ENCODE measurements at regions not wholly inside any gene's neighbourhood (a gene's known extent, or its start where the extent isn't known, plus 50 kb on each side); places are given as distances from the start of the nearest gene placed in this dataset.
A peak's percentile ranks its signal among the peaks of the same experiment; 100 is the strongest.
"Not testable (repeated sequence)": the region's sequence is repeated elsewhere in the genome, so short reads cannot be mapped to it uniquely, and the experiment has no call there.

GRCh38 chr9:38333047-38333446 lies 59.5 kb upstream of the ALDH1B1 start:
- no peak for DNase-seq (ENCODE audit: insufficient read length, low spot score)
- TF ChIP-seq POLR2A (IDR thresholded peaks at IDR 0.05; ENCODE audit: low read depth, low read length) (no peak), SPI1 (IDR thresholded peaks at IDR 0.05; ENCODE audit: low read depth, low read length) (no peak), PAX5 (IDR thresholded peaks at IDR 0.05; ENCODE audit: insufficient read depth, low read length, severe bottlenecking) (no peak), POLR2AphosphoS5 (IDR thresholded peaks at IDR 0.05; ENCODE audit: low read depth, low read length) (no peak), TAF1 (IDR thresholded peaks at IDR 0.05; ENCODE audit: low read depth, low read length) (no peak)
- no peak for FAIRE-seq

- no peak for DNase-seq (ENCODE audit: insufficient read length, low spot score)
- TF ChIP-seq PAX5 (IDR thresholded peaks at IDR 0.05; ENCODE audit: insufficient read depth, low read length, severe bottlenecking), result no peak
- no peak for FAIRE-seq
Observed at GRCh38 chr9:38332625-38333024, 59.9 kb upstream of the ALDH1B1 start.

GRCh38 chr9:38331141-38331540 lies 61.4 kb upstream of the ALDH1B1 start:
- FAIRE-seq, result no peak
- TF ChIP-seq POLR2AphosphoS5 (IDR thresholded peaks at IDR 0.05; ENCODE audit: low read depth, low read length), result no peak
- TF ChIP-seq POU2F2 (IDR thresholded peaks at IDR 0.05; ENCODE audit: low read depth, low read length), result no peak
- TF ChIP-seq SPI1 (IDR thresholded peaks at IDR 0.05; ENCODE audit: low read depth, low read length), result no peak
- TF ChIP-seq TAF1 (IDR thresholded peaks at IDR 0.05; ENCODE audit: low read depth, low read length), result no peak
- TF ChIP-seq POLR2A (IDR thresholded peaks at IDR 0.05; ENCODE audit: low read depth, low read length), result no peak
- TF ChIP-seq PAX5 (IDR thresholded peaks at IDR 0.05; ENCODE audit: insufficient read depth, low read length, severe bottlenecking), result no peak
- no peak for DNase-seq (ENCODE audit: insufficient read length, low spot score)

- no peak for DNase-seq (ENCODE audit: insufficient read length, low spot score)
- TF ChIP-seq POU2F2 (IDR thresholded peaks at IDR 0.05; ENCODE audit: low read depth, low read length) (no peak), TAF1 (IDR thresholded peaks at IDR 0.05; ENCODE audit: low read depth, low read length) (no peak), PAX5 (IDR thresholded peaks at IDR 0.05; ENCODE audit: insufficient read depth, low read length, severe bottlenecking) (no peak), POLR2A (IDR thresholded peaks at IDR 0.05; ENCODE audit: low read depth, low read length) (no peak), POLR2AphosphoS5 (IDR thresholded peaks at IDR 0.05; ENCODE audit: low read depth, low read length) (no peak), SPI1 (IDR thresholded peaks at IDR 0.05; ENCODE audit: low read depth, low read length) (no peak)
- FAIRE-seq, result no peak
Observed at GRCh38 chr9:38329968-38330367, 62.5 kb upstream of the ALDH1B1 start.

- FAIRE-seq (no peak), DNase-seq (ENCODE audit: insufficient read length, low spot score) (no peak)
- no peak for TF ChIP-seq PAX5 (IDR thresholded peaks at IDR 0.05; ENCODE audit: insufficient read depth, low read length, severe bottlenecking)
- TF ChIP-seq SPI1 (IDR thresholded peaks at IDR 0.05; ENCODE audit: low read depth, low read length), result peak; percentile 61
Observed at GRCh38 chr9:38328765-38329164, 63.7 kb upstream of the ALDH1B1 start.

GRCh38 chr9:38326122-38326521 lies 66.4 kb upstream of the ALDH1B1 start:
- DNase-seq (ENCODE audit: insufficient read length, low spot score) (no peak), FAIRE-seq (no peak)
- TF ChIP-seq TAF1 (IDR thresholded peaks at IDR 0.05; ENCODE audit: low read depth, low read length) (no peak), POLR2AphosphoS5 (IDR thresholded peaks at IDR 0.05; ENCODE audit: low read depth, low read length) (no peak), POLR2A (IDR thresholded peaks at IDR 0.05; ENCODE audit: low read depth, low read length) (no peak), PAX5 (IDR thresholded peaks at IDR 0.05; ENCODE audit: insufficient read depth, low read length, severe bottlenecking) (no peak), POU2F2 (IDR thresholded peaks at IDR 0.05; ENCODE audit: low read depth, low read length) (no peak), SPI1 (IDR thresholded peaks at IDR 0.05; ENCODE audit: low read depth, low read length) (no peak)

GRCh38 chr9:38324213-38324612 lies 68.3 kb upstream of the ALDH1B1 start:
- not testable (repeated sequence) for FAIRE-seq; DNase-seq (ENCODE audit: insufficient read length, low spot score)

- DNase-seq (ENCODE audit: insufficient read length, low spot score), result no peak
- no peak for TF ChIP-seq POLR2A (IDR thresholded peaks at IDR 0.05; ENCODE audit: low read depth, low read length)
- TF ChIP-seq PAX5 (IDR thresholded peaks at IDR 0.05; ENCODE audit: insufficient read depth, low read length, severe bottlenecking), result no peak
- no peak for TF ChIP-seq POU2F2 (IDR thresholded peaks at IDR 0.05; ENCODE audit: low read depth, low read length)
- no peak for TF ChIP-seq TAF1 (IDR thresholded peaks at IDR 0.05; ENCODE audit: low read depth, low read length)
- TF ChIP-seq SPI1 (IDR thresholded peaks at IDR 0.05; ENCODE audit: low read depth, low read length), result no peak
- TF ChIP-seq POLR2AphosphoS5 (IDR thresholded peaks at IDR 0.05; ENCODE audit: low read depth, low read length), result no peak
- FAIRE-seq, result no peak
Observed at GRCh38 chr9:38322937-38323336, 69.6 kb upstream of the ALDH1B1 start.

GRCh38 chr9:38319496-38320173 lies 72.9 kb upstream of the ALDH1B1 start:
- TF ChIP-seq TAF1 (IDR thresholded peaks at IDR 0.05; ENCODE audit: low read depth, low read length) (no peak), POU2F2 (IDR thresholded peaks at IDR 0.05; ENCODE audit: low read depth, low read length) (no peak), PAX5 (IDR thresholded peaks at IDR 0.05; ENCODE audit: insufficient read depth, low read length, severe bottlenecking) (no peak), POLR2AphosphoS5 (IDR thresholded peaks at IDR 0.05; ENCODE audit: low read depth, low read length) (no peak), POLR2A (IDR thresholded peaks at IDR 0.05; ENCODE audit: low read depth, low read length) (no peak), SPI1 (IDR thresholded peaks at IDR 0.05; ENCODE audit: low read depth, low read length) (no peak)
- no peak for DNase-seq (ENCODE audit: insufficient read length, low spot score)
- FAIRE-seq, result no peak

- TF ChIP-seq POU2F2 (IDR thresholded peaks at IDR 0.05; ENCODE audit: low read depth, low read length) (peak; percentile 67; the same call in 1 of the 2 replicates), POLR2AphosphoS5 (IDR thresholded peaks at IDR 0.05; ENCODE audit: low read depth, low read length) (no peak)
- peak; percentile 91 for FAIRE-seq
Observed at GRCh38 chr9:38318759-38319495, 73.6 kb upstream of the ALDH1B1 start.

More at GRCh38 chr9:38318759-38319495, 73.6 kb upstream of the ALDH1B1 start:
- DNase-seq (ENCODE audit: insufficient read length, low spot score), result no peak
